ENCODE measurements at regions not wholly inside any gene's neighbourhood (a gene's known extent, or its start where the extent isn't known, plus 50 kb on each side); places are given as distances from the start of the nearest gene placed in this dataset.

DNA sequence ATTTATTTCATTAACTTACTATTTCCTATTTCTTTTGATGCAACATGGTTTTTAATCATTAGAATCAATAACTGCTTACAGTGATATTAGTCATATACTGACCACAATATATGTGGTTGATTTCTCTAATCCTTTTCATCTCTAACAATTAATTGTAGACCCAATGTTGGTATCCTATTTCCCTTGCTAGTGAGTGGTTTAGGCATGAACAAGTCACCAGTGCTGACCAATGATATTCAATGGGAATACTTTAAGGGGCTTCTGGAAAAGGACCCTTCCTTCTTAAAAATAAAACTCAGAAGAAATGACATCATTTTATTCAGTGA, 672.4 kb upstream of the GRAMD2B start:
- no peaks in the 10 kb centered on the region for H3K9me3 ChIP-seq (ENCODE audit: control insufficient read depth, low read length)
- no peaks in the 10 kb centered on the region for H3K36me3 ChIP-seq (ENCODE audit: control insufficient read depth, insufficient read depth, low read length)
- no peaks in the 10 kb centered on the region for H3K4me1 ChIP-seq (ENCODE audit: control insufficient read depth, insufficient read depth, low read length)
- H3K4me3 ChIP-seq (ENCODE audit: insufficient read depth, low read depth, low read length), result no peak overlapping the region
- H3K27ac ChIP-seq (ENCODE audit: insufficient read depth, low read depth, low read length, poor library complexity, severe bottlenecking), result no peak overlapping the region
- H3K27me3 ChIP-seq (ENCODE audit: control insufficient read depth, insufficient read depth, low read length, poor library complexity, severe bottlenecking), result no peaks in the 10 kb centered on the region

DNA sequence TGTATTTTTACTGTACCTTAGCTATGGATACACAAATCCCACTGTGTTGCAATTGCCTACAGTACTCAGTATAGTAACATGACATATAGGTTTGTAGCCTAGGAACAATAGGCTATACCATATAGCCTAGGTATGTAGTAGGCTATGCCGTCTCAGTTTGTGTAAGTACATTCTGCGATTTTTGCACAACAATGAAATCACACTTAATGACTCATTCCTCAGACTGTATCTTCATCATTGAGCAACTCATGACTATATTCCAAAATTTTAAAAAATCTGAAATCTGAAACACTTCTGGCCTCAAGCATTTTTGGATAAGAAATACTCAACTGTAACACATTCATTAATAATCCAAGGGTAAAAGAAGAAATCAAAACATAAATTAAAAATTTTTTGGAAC, 666.8 kb upstream of the GRAMD2B start:
- Histone ChIP-seq H3K4me3 (ENCODE audit: insufficient read depth, low read depth, low read length) (no peak overlapping the region), H3K9me3 (ENCODE audit: control insufficient read depth, low read length) (no peaks in the 10 kb centered on the region), H3K27me3 (ENCODE audit: control insufficient read depth, insufficient read depth, low read length, poor library complexity, severe bottlenecking) (no peaks in the 10 kb centered on the region), H3K4me1 (ENCODE audit: control insufficient read depth, insufficient read depth, low read length) (no peaks in the 10 kb centered on the region), H3K36me3 (ENCODE audit: control insufficient read depth, insufficient read depth, low read length) (no peaks in the 10 kb centered on the region), H3K27ac (ENCODE audit: insufficient read depth, low read depth, low read length, poor library complexity, severe bottlenecking) (no peak overlapping the region)
- WGBS, 2 experiments, result 96 to 100% methylated on average over 2 of the region's 2 CpGs

DNA sequence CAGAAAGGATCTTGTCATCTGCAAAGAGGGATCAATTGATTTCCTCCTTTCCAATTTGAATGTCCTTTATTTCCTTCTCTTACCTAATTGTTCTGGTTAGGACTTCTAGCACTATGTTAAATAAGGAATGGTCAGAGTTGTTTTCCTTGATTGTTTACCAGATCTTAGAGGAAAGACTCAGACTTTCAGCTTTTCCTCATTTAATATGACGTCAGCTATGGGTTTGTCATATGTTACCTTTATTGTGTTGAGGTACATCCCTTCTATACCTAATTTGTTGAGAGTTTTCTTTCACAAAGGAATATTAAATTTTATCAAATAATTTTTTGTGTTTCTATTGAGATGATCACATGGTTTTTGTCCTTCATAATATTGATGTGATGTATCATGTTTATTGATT, 656.5 kb upstream of the GRAMD2B start:
- Histone ChIP-seq H3K27me3 (ENCODE audit: control insufficient read depth, insufficient read depth, low read length, poor library complexity, severe bottlenecking) (no peaks in the 10 kb centered on the region), H3K4me1 (ENCODE audit: control insufficient read depth, insufficient read depth, low read length) (no peaks in the 10 kb centered on the region), H3K9me3 (ENCODE audit: control insufficient read depth, low read length) (no peaks in the 10 kb centered on the region), H3K4me3 (ENCODE audit: insufficient read depth, low read depth, low read length) (no peak overlapping the region), H3K36me3 (ENCODE audit: control insufficient read depth, insufficient read depth, low read length) (no peaks in the 10 kb centered on the region), H3K27ac (ENCODE audit: insufficient read depth, low read depth, low read length, poor library complexity, severe bottlenecking) (no peak overlapping the region)
- WGBS, 2 experiments, result 100% methylated on average over 1 of the region's 1 CpG; no CpG with 5 or more reads in 1 of the 2 experiments

DNA sequence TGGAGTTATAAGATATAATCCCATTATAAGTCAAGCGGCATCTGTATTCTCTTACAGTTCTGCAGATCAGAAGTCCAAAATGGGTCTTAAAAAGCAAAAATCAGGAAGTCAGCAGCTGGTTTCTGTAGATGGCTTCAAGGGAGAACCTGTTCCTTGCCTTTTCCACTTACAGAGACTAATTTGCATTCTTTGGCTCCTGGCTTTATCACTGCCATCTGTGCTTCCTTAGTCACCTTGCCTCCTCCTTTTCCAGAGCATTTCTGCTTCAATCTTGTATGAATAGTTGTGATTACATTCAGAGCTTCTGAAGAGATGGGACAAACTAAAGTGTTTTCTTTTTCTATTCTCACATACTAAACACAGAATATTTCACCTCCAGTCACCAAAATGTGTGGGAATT, 647.3 kb upstream of the GRAMD2B start:
- Histone ChIP-seq H3K4me1 (ENCODE audit: control insufficient read depth, insufficient read depth, low read length) (no peaks in the 10 kb centered on the region), H3K27ac (ENCODE audit: insufficient read depth, low read depth, low read length, poor library complexity, severe bottlenecking) (no peak overlapping the region), H3K4me3 (ENCODE audit: insufficient read depth, low read depth, low read length) (no peak overlapping the region), H3K9me3 (ENCODE audit: control insufficient read depth, low read length) (no peaks in the 10 kb centered on the region), H3K27me3 (ENCODE audit: control insufficient read depth, insufficient read depth, low read length, poor library complexity, severe bottlenecking) (no peaks in the 10 kb centered on the region), H3K36me3 (ENCODE audit: control insufficient read depth, insufficient read depth, low read length) (no peaks in the 10 kb centered on the region)
- 100% methylated on average over 1 of the region's 1 CpG for WGBS, 2 experiments

DNA sequence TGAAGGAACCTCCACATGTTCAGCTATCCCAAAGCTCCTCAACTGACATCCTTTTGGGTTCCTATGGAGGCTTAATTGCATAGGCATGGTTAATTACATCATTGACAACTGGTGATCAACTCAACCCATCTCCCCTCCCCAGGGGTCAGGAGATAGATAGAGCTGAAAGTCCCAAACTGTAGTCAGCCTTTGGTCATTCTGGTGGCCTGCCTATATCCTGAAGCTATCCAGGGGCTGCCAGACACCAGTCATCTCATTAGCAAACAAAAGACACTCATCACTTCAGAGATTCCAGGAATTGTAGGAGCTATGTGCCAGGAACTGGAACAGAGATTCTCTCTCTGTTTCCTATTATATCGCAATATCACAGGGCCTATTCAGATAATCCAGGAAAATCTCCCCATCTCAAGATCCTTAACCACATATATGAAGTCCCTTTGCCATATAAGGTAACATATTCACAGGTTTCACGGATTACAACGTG, 646.5 kb upstream of the GRAMD2B start:
- Histone ChIP-seq H3K4me1 (ENCODE audit: control insufficient read depth, insufficient read depth, low read length) (no peaks in the 10 kb centered on the region), H3K9me3 (ENCODE audit: control insufficient read depth, low read length) (no peaks in the 10 kb centered on the region), H3K4me3 (ENCODE audit: insufficient read depth, low read depth, low read length) (no peak overlapping the region), H3K27me3 (ENCODE audit: control insufficient read depth, insufficient read depth, low read length, poor library complexity, severe bottlenecking) (no peaks in the 10 kb centered on the region), H3K36me3 (ENCODE audit: control insufficient read depth, insufficient read depth, low read length) (no peaks in the 10 kb centered on the region), H3K27ac (ENCODE audit: insufficient read depth, low read depth, low read length, poor library complexity, severe bottlenecking) (no peak overlapping the region)
- 97 to 100% methylated on average over 3 of the region's 3 CpGs for WGBS, 2 experiments

DNA sequence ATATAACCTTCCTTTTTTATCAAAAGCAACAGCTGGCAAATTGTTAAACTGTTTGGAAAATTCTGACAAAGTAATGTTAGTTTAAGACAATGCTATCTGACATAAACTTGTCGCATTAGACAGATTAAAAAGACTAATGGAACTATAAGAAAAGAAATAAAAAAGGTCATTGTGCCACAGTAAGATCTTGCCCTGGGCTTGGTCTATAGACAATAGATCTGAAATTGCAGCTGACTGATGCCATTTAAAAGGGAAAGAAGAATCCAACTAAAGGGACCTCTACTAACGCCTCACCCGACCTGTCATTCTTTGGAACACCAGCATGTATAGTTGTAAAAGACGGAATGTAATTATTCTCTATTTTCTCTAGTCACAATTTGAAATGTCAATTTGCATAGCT, 644.4 kb upstream of the GRAMD2B start:
- Histone ChIP-seq H3K27me3 (ENCODE audit: control insufficient read depth, insufficient read depth, low read length, poor library complexity, severe bottlenecking) (no peaks in the 10 kb centered on the region), H3K27ac (ENCODE audit: insufficient read depth, low read depth, low read length, poor library complexity, severe bottlenecking) (no peak overlapping the region), H3K4me1 (ENCODE audit: control insufficient read depth, insufficient read depth, low read length) (no peaks in the 10 kb centered on the region), H3K36me3 (ENCODE audit: control insufficient read depth, insufficient read depth, low read length) (no peaks in the 10 kb centered on the region), H3K4me3 (ENCODE audit: insufficient read depth, low read depth, low read length) (no peak overlapping the region), H3K9me3 (ENCODE audit: control insufficient read depth, low read length) (no peaks in the 10 kb centered on the region)
- 95 to 100% methylated on average over 1 of the region's 4 CpGs for WGBS, 2 experiments

DNA sequence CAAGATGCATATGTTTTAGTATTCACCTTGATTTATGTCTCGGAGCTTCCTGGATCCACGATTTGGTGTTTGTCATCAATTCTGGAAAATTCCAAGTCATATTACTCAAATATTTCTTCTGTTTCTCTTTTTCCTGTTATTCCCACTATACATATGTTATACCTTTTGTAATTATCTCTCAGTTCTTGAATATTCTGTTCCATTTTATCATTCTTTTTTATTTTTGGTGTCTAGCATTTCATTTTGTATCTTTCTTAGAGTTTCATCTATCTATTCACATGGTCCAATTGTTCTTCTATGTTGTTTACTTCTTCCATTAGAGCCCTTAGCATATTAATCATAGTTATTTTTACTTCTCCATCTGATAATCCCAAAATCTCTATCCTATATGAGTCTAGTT, 637.8 kb upstream of the GRAMD2B start:
- Histone ChIP-seq H3K27me3 (ENCODE audit: control insufficient read depth, insufficient read depth, low read length, poor library complexity, severe bottlenecking) (no peaks in the 10 kb centered on the region), H3K36me3 (ENCODE audit: control insufficient read depth, insufficient read depth, low read length) (no peaks in the 10 kb centered on the region), H3K9me3 (ENCODE audit: control insufficient read depth, low read length) (no peaks in the 10 kb centered on the region), H3K27ac (ENCODE audit: insufficient read depth, low read depth, low read length, poor library complexity, severe bottlenecking) (no peak overlapping the region), H3K4me1 (ENCODE audit: control insufficient read depth, insufficient read depth, low read length) (no peaks in the 10 kb centered on the region), H3K4me3 (ENCODE audit: insufficient read depth, low read depth, low read length) (no peak overlapping the region)
- 91 to 95% methylated on average over 2 of the region's 2 CpGs for WGBS, 2 experiments

DNA sequence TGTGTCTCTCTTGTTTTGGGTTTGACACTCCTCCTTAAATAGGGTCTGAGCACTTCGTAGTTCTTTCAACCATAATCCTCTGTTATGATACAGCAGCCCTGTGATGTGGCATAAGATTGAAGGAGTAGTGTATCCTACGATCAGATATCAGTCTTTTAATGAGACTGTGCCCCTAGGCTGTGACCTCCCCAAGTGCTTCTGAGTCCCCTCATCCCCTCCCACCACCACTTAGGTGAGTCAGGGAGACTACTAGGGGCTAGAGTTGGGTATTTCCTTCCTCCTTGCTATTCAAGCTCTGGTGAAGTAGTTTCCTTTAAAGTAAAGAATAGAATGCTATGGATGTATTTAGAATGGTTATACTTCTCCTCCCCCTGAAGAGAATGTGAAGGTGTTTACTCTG, 637.2 kb upstream of the GRAMD2B start:
- 67 to 90% methylated on average over 1 to 2 of the region's 2 CpGs for WGBS, 2 experiments
- no peaks in the 10 kb centered on the region for H3K9me3 ChIP-seq (ENCODE audit: control insufficient read depth, low read length)
- H3K4me3 ChIP-seq (ENCODE audit: insufficient read depth, low read depth, low read length), result no peak overlapping the region
- no peaks in the 10 kb centered on the region for H3K36me3 ChIP-seq (ENCODE audit: control insufficient read depth, insufficient read depth, low read length)
- no peak overlapping the region for H3K27ac ChIP-seq (ENCODE audit: insufficient read depth, low read depth, low read length, poor library complexity, severe bottlenecking)
- no peaks in the 10 kb centered on the region for H3K27me3 ChIP-seq (ENCODE audit: control insufficient read depth, insufficient read depth, low read length, poor library complexity, severe bottlenecking)
- no peaks in the 10 kb centered on the region for H3K4me1 ChIP-seq (ENCODE audit: control insufficient read depth, insufficient read depth, low read length)

DNA sequence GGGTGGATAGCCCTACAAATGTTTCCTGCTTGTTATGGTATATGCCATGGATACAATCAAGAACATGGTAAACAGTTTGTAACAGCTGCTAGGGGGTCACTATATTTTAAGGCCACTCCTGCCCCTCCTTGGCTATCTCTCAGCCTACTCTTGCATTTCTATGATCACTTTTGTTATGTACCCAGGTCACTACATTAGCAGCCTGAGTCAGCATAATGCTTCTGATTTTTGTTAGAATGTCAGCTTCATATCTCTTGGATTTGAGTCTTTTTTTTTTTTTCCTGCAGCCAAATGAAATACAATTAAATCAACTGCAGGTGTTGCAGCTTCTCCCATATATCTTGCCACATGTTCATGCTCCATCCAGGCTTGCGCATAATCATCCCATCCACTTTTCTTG, 629.7 kb upstream of the GRAMD2B start:
- WGBS, 2 experiments, result 85 to 95% methylated on average over 1 of the region's 1 CpG
- Histone ChIP-seq H3K9me3 (ENCODE audit: control insufficient read depth, low read length) (no peaks in the 10 kb centered on the region), H3K36me3 (ENCODE audit: control insufficient read depth, insufficient read depth, low read length) (no peaks in the 10 kb centered on the region), H3K4me3 (ENCODE audit: insufficient read depth, low read depth, low read length) (no peak overlapping the region), H3K27me3 (ENCODE audit: control insufficient read depth, insufficient read depth, low read length, poor library complexity, severe bottlenecking) (no peaks in the 10 kb centered on the region), H3K27ac (ENCODE audit: insufficient read depth, low read depth, low read length, poor library complexity, severe bottlenecking) (no peak overlapping the region), H3K4me1 (ENCODE audit: control insufficient read depth, insufficient read depth, low read length) (no peaks in the 10 kb centered on the region)

DNA sequence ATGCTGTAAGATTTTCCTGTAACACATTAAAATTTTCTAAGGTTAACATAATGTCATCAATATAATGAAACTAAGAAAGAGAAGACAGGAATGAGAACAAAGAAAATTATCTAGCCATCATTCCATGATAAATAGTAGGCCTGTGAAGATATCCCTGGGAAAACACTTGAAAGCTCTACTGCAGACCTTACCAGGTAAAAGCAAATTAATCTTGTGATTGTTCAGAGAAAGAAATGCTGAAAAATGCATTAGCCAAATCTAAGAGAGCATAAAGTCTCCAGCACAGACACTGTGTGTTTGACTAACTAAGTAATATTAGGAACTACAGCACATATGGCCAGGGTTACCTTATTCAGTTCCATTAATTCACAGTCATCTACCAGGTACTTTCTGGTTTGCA, 628.3 kb upstream of the GRAMD2B start:
- Histone ChIP-seq H3K4me3 (ENCODE audit: insufficient read depth, low read depth, low read length) (no peak overlapping the region), H3K27ac (ENCODE audit: insufficient read depth, low read depth, low read length, poor library complexity, severe bottlenecking) (no peak overlapping the region), H3K9me3 (ENCODE audit: control insufficient read depth, low read length) (no peaks in the 10 kb centered on the region), H3K36me3 (ENCODE audit: control insufficient read depth, insufficient read depth, low read length) (no peaks in the 10 kb centered on the region), H3K27me3 (ENCODE audit: control insufficient read depth, insufficient read depth, low read length, poor library complexity, severe bottlenecking) (no peaks in the 10 kb centered on the region), H3K4me1 (ENCODE audit: control insufficient read depth, insufficient read depth, low read length) (no peaks in the 10 kb centered on the region)

DNA sequence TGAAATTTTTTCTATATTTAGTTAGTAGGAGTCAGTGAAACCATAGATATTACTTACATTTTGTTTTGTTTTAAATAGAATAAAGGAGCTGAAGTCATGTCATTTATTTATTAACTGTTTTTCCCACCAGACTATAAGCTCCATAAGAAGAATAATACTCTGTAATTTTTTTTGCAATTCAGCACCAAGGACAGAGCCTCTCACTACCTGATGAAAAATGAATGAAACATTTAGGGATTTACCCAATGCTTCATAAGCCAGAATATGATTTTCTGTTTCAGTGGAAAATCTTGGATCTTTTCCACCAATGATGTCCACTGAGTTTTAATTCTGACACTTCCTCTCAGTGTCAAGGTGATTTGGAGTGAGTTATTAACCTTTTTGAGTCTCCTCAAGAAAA, 624.9 kb upstream of the GRAMD2B start:
- Histone ChIP-seq H3K4me3 (ENCODE audit: insufficient read depth, low read depth, low read length) (no peak overlapping the region), H3K9me3 (ENCODE audit: control insufficient read depth, low read length) (no peaks in the 10 kb centered on the region), H3K4me1 (ENCODE audit: control insufficient read depth, insufficient read depth, low read length) (no peaks in the 10 kb centered on the region), H3K36me3 (ENCODE audit: control insufficient read depth, insufficient read depth, low read length) (no peaks in the 10 kb centered on the region), H3K27me3 (ENCODE audit: control insufficient read depth, insufficient read depth, low read length, poor library complexity, severe bottlenecking) (no peaks in the 10 kb centered on the region), H3K27ac (ENCODE audit: insufficient read depth, low read depth, low read length, poor library complexity, severe bottlenecking) (no peak overlapping the region)

Data from ectodermal cell (in vitro differentiated cells).